Esophagus squamous epithelium (tissue), 4 donors: ENCODE measurements at regions not wholly inside any gene's neighbourhood (a gene's known extent, or its start where the extent isn't known, plus 50 kb on each side); places are given as distances from the start of the nearest gene placed in this dataset.

ENCODE experiments used
- CTCF ChIP-seq, 6 experiments: fragments of 450-650 bp in 4 of 6; fragments of 200-600 bp in 2 of 6; sonication (generic) in 2 of 6; IDR thresholded peaks; one replicate each; pipeline ENCODE4 v1.5.1; 2016 to 2019; ENCODE audit warnings: antibody characterized with exemption in 6 of 6, mild to moderate bottlenecking in 4 of 6, moderate library complexity in 4 of 6
- POLR2A ChIP-seq, 4 donors: fragments of 450-650 bp; IDR thresholded peaks; one replicate each; pipeline ENCODE4 v1.6.1; 2017; ENCODE audit warnings: antibody characterized with exemption in 4 of 4, mild to moderate bottlenecking in 4 of 4, moderate library complexity in 3 of 4

GRCh38 chr3:163915280-163915679 lies 1163.0 kb downstream of the SI start:
- TF ChIP-seq POLR2A (IDR thresholded peaks at IDR 0.05) (no peak), CTCF (IDR thresholded peaks at IDR 0.05) (no peak)
